IMR-90 (cell line): ENCODE measurements at regions not wholly inside any gene's neighbourhood (a gene's known extent, or its start where the extent isn't known, plus 50 kb on each side); places are given as distances from the start of the nearest gene placed in this dataset.

Experiments used
- ATAC-seq: fragments of 200-7000 bp; cut with Tn5 transposase; 2 replicates; pipeline ENCODE4 v1.9.1; 2020; ENCODE audit warnings: low read depth, mild to moderate bottlenecking, moderate library complexity
- BruUV-seq: library from RNA; stranded (reverse); fragments of 400-500 nt; replicated peaks from 2 replicates; lab custom pipeline; 2021; lab: Mats Ljungman, UMichigan
- CTCF ChIA-PET: fragments of 300-600 bp; formaldehyde crosslinking; extraction: SDS; loops from one replicate; lab custom pipeline; 2021; ENCODE audit warnings: antibody characterized with exemption; lab: Yijun Ruan, JAX
- POLR2A ChIA-PET: fragments of 300-600 bp; sonication (Branson Sonifier 250); formaldehyde crosslinking; loops from one replicate; lab custom pipeline; 2022; ENCODE audit warnings: antibody characterized with exemption; ENCODE audit not compliant: unreplicated experiment; lab: Charles Lee
- DNase-seq: peaks from one replicate; pipeline ENCODE4 v3.0.0; 2013
- H2AFZ ChIP-seq: replicated peaks from 2 replicates; pipeline ENCODE3; 2013; ENCODE audit warnings: low read length, mild to moderate bottlenecking; ENCODE audit not compliant: poor library complexity
- H2AK5ac ChIP-seq: 2 replicates; pipeline ENCODE4 v1.6.1; 2013; ENCODE audit warnings: low read depth, low read length, inconsistent platforms
- H2AK9ac ChIP-seq: replicated peaks from 2 replicates; pipeline ENCODE3; 2013; ENCODE audit warnings: mild to moderate bottlenecking, low read depth, low read length, moderate library complexity; ENCODE audit not compliant: poor library complexity
- H2BK120ac ChIP-seq: 2 replicates; pipeline ENCODE4 v1.6.1; 2013; ENCODE audit warnings: low read depth, low read length, inconsistent platforms
- H2BK15ac ChIP-seq: 3 replicates; pipeline ENCODE4 v1.6.1; 2013; ENCODE audit warnings: low read depth, low read length, inconsistent platforms
- H2BK20ac ChIP-seq: 2 replicates; pipeline ENCODE4 v1.6.1; 2013; ENCODE audit warnings: low read depth, mild to moderate bottlenecking, inconsistent platforms, low read length, moderate library complexity
- H2BK5ac ChIP-seq: 2 replicates; pipeline ENCODE4 v1.6.1; 2013; ENCODE audit warnings: mild to moderate bottlenecking, low read depth, low read length, inconsistent platforms; ENCODE audit not compliant: poor library complexity, severe bottlenecking
- H3K14ac ChIP-seq: replicated peaks from 2 replicates; pipeline ENCODE4 v1.6.1; 2013; ENCODE audit warnings: low read depth, low read length, inconsistent platforms
- H3K18ac ChIP-seq: 2 replicates; pipeline ENCODE4 v1.6.1; 2013; ENCODE audit warnings: low read depth, low read length, control low read depth
- H3K23ac ChIP-seq: 2 replicates; pipeline ENCODE4 v1.6.1; 2013; ENCODE audit warnings: low read depth, low read length, inconsistent platforms
- H3K27ac ChIP-seq: 2 replicates; pipeline ENCODE4 v1.5.1; 2013; ENCODE audit warnings: mild to moderate bottlenecking, control low read depth, low read length; ENCODE audit not compliant: insufficient read depth
- H3K27me3 ChIP-seq: 2 replicates; pipeline ENCODE4 v1.6.1; 2013; ENCODE audit warnings: low read length; ENCODE audit not compliant: control insufficient read depth, insufficient read depth
- H3K36me3 ChIP-seq: 2 replicates; pipeline ENCODE4 v1.6.1; 2013; ENCODE audit warnings: low read length, mixed read lengths; ENCODE audit not compliant: control insufficient read depth, insufficient read depth
- H3K4ac ChIP-seq: 2 replicates; pipeline ENCODE4 v1.6.1; 2013; ENCODE audit warnings: low read depth, low read length, inconsistent platforms
- H3K4me1 ChIP-seq: 2 replicates; pipeline ENCODE4 v1.6.1; 2013; ENCODE audit warnings: low read length, mixed read lengths; ENCODE audit not compliant: control insufficient read depth, insufficient read depth
- H3K4me2 ChIP-seq: 2 replicates; pipeline ENCODE4 v1.6.1; 2013; ENCODE audit warnings: low read depth, mild to moderate bottlenecking, control low read depth, low read length, moderate library complexity
- H3K4me3 ChIP-seq: 2 replicates; pipeline ENCODE4 v1.5.1; 2013; ENCODE audit warnings: low read depth, mild to moderate bottlenecking, control low read depth, low read length, moderate library complexity; ENCODE audit not compliant: insufficient read depth
- H3K56ac ChIP-seq: 2 replicates; pipeline ENCODE4 v1.6.1; 2013; ENCODE audit warnings: low read length, inconsistent platforms; ENCODE audit not compliant: insufficient read depth; ENCODE audit errors: extremely low read depth
- H3K79me1 ChIP-seq, 2 experiments: 2 replicates each; pipeline ENCODE4 v1.6.1; 2013; ENCODE audit warnings: low read length in 2 of 2, inconsistent platforms in 1 of 2, low read depth in 1 of 2
- H3K9ac ChIP-seq: 2 replicates; pipeline ENCODE4 v1.6.1; 2013; ENCODE audit warnings: low read depth, low read length, control low read depth
- H3K9me1 ChIP-seq: 2 replicates; pipeline ENCODE4 v1.6.1; 2013; ENCODE audit warnings: low read length, inconsistent platforms; ENCODE audit not compliant: insufficient read depth
- H3K9me3 ChIP-seq: 2 replicates; pipeline ENCODE4 v1.6.1; 2013; ENCODE audit warnings: low read length; ENCODE audit not compliant: control insufficient read depth, insufficient read depth
- H4K20me1 ChIP-seq: 2 replicates; pipeline ENCODE4 v1.6.1; 2013; ENCODE audit warnings: low read length, inconsistent platforms; ENCODE audit not compliant: insufficient read depth
- H4K5ac ChIP-seq: 2 replicates; pipeline ENCODE4 v1.6.1; 2013; ENCODE audit warnings: mild to moderate bottlenecking, low read depth, low read length, control low read depth
- H4K8ac ChIP-seq, 2 experiments: 2 replicates each; pipeline ENCODE4 v1.6.1; 2013; ENCODE audit warnings: low read depth in 2 of 2, low read length in 2 of 2, control low read depth in 1 of 2, inconsistent platforms in 1 of 2
- H4K91ac ChIP-seq: 2 replicates; pipeline ENCODE4 v1.6.1; 2013; ENCODE audit warnings: low read depth, low read length, inconsistent platforms; ENCODE audit not compliant: insufficient read depth
- BHLHE40 ChIP-seq: fragments of 150-350 bp; IDR thresholded peaks from 2 replicates; pipeline ENCODE4 v1.6.1; 2016; ENCODE audit warnings: mild to moderate bottlenecking, low read depth, low read length
- CEBPB ChIP-seq: IDR thresholded peaks from 2 replicates; pipeline ENCODE4 v1.6.1; 2012; ENCODE audit warnings: low read depth, low read length, improper control_type of control experiment
- CHD1 ChIP-seq: IDR thresholded peaks from 2 replicates; pipeline ENCODE4 v1.6.1; 2012; ENCODE audit warnings: low read depth, low read length, improper control_type of control experiment
- FOS ChIP-seq: fragments of 150-350 bp; IDR thresholded peaks from 2 replicates; pipeline ENCODE4 v1.6.1; 2016; ENCODE audit warnings: low read depth, low read length
- MAFK ChIP-seq: IDR thresholded peaks from 2 replicates; pipeline ENCODE4 v1.6.1; 2012; ENCODE audit warnings: low read depth, low read length, improper control_type of control experiment
- MAZ ChIP-seq: IDR thresholded peaks from 2 replicates; pipeline ENCODE4 v1.6.1; 2012; ENCODE audit warnings: low read depth, mild to moderate bottlenecking, low read length, improper control_type of control experiment, moderate library complexity, borderline replicate concordance
- MXI1 ChIP-seq: IDR thresholded peaks from 2 replicates; pipeline ENCODE4 v1.6.1; 2012; ENCODE audit warnings: low read depth, mild to moderate bottlenecking, low read length, moderate library complexity, borderline replicate concordance
- NFE2L2 ChIP-seq: fragments of 150-350 bp; IDR thresholded peaks from 2 replicates; pipeline ENCODE4 v1.6.1; 2016; ENCODE audit warnings: low read depth, mild to moderate bottlenecking, low read length
- POLR2A ChIP-seq: IDR thresholded peaks from 2 replicates; pipeline ENCODE4 v1.6.1; 2012; ENCODE audit warnings: mild to moderate bottlenecking, low read depth, low read length
- RAD21 ChIP-seq: IDR thresholded peaks from 2 replicates; pipeline ENCODE4 v1.6.1; 2012; ENCODE audit warnings: low read length, improper control_type of control experiment
- RCOR1 ChIP-seq: IDR thresholded peaks from 2 replicates; pipeline ENCODE4 v1.6.1; 2012; ENCODE audit warnings: mild to moderate bottlenecking, low read length, improper control_type of control experiment; ENCODE audit not compliant: insufficient replicate concordance
- RFX5 ChIP-seq: IDR thresholded peaks from 2 replicates; pipeline ENCODE4 v1.8.0; 2012; ENCODE audit warnings: low read depth, mild to moderate bottlenecking, low read length, moderate library complexity
- SMC3 ChIP-seq: fragments of 150-350 bp; IDR thresholded peaks from 2 replicates; pipeline ENCODE4 v1.6.1; 2016; ENCODE audit warnings: low read depth, mild to moderate bottlenecking, antibody characterized with exemption, low read length, moderate library complexity
- WGBS, 2 experiments: methylation state at CpG; one replicate each; pipeline versions ENCODE4 v1.1.5 to v1.1.7; 2013; ENCODE audit warnings: missing lambda C conversion rate in 2 of 2; ENCODE audit not compliant: insufficient read length in 1 of 2; ENCODE audit errors: extremely low coverage in 2 of 2; 5-methylcytosine and 5-hydroxymethylcytosine counted together
- dilution Hi-C: fragments of 300-500 bp; cut with HindIII; formaldehyde crosslinking; loops from one replicate; pipeline ENCODE4 v1.14.3; 2018; ENCODE audit warnings: low sequenced_read_pairs; ENCODE audit not compliant: unreplicated experiment
- in situ Hi-C: fragments of 300-500 bp; cut with MboI; formaldehyde crosslinking; loops from 3 replicates; pipeline ENCODE4 v1.14.3; 2019; ENCODE audit warnings: low sequenced_read_pairs, inconsistent platforms, mixed read lengths
- intact Hi-C: fragments of 100-400 bp; cut with micrococcal nuclease; formaldehyde crosslinking; loops from 2 replicates; pipeline ENCODE4 v1.10.0; 2022
- TF ChIP-seq, protein P1 (sequence below): fragments of 150-350 bp; IDR thresholded peaks from 2 replicates; pipeline ENCODE4 v1.6.1; 2016; ENCODE audit warnings: low read depth, mild to moderate bottlenecking, low read length, moderate library complexity, borderline replicate concordance
- TF ChIP-seq, protein P2 (sequence below): conservative IDR thresholded peaks from 2 replicates; pipeline ENCODE4 v1.5.1; 2012; ENCODE audit warnings: mild to moderate bottlenecking, low read depth, low read length, improper control_type of control experiment
- TF ChIP-seq, protein P3 (sequence below): fragments of 150-350 bp; IDR thresholded peaks from 2 replicates; pipeline ENCODE4 v1.6.1; 2017; ENCODE audit warnings: mild to moderate bottlenecking, antibody characterized with exemption, low read length, low read depth

DNA sequence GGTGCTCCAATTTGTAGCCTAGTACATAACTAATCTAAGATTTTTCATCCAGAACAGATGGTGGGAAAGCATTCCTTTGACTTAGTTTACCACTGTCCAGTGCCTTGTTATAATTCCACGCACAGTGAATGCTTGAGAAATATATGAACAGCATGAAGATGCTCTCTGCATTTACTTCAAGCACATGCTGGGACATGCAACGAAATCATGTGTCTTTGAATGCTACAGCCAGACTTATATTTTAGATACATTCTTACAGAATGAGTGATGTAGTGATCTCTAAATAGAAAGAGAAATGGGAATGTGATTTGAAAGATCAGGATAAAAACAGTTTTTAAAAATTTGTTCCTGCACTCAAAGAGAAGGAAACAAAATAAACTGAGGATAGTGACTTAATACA, 398.3 kb downstream of the FBXO15 start:
- DNase-seq (no peak), ATAC-seq (no peak)
- Histone ChIP-seq H3K36me3 (no peaks in the 10 kb centered on the region), H2BK20ac (no peak overlapping the region), H3K4me1 (peaks cover 5% of the 10 kb centered on the region; the same call in 1 of the 2 replicates), H3K4ac (no peak overlapping the region), H3K14ac (no peak overlapping the region), H3K27me3 (no peaks in the 10 kb centered on the region), H3K9me1 (peaks cover 7% of the 10 kb centered on the region; the same call in 1 of the 2 replicates), H2AFZ (no peak overlapping the region), H2BK15ac (no peak overlapping the region), H2AK9ac (no peak overlapping the region), H4K91ac (no peak overlapping the region), H2BK5ac (no peak overlapping the region), H4K5ac (no peak overlapping the region), H3K9ac (no peak overlapping the region), H3K18ac (no peak overlapping the region), H4K20me1 (no peaks in the 10 kb centered on the region), H3K27ac (no peak overlapping the region), H3K79me1 (no peaks in the 10 kb centered on the region), H3K4me2 (no peak overlapping the region), H2AK5ac (no peak overlapping the region; the same call in 1 of the 2 replicates), H2BK120ac (no peak overlapping the region), H4K8ac (no peak overlapping the region), H3K9me3 (no peaks in the 10 kb centered on the region), H3K23ac (0 out of 2 replicates have a peak overlapping the region, but pooled peaks have one; percentile 65), H3K4me3 (no peak overlapping the region), H3K56ac (no peak overlapping the region)
- BruUV-seq: no TSS peak
- POLR2A ChIA-PET: no interaction called here
- in situ Hi-C loops (no loop called here), intact Hi-C loops (no loop called here), dilution Hi-C loops (no loop called here)
- WGBS, 2 experiments: no CpG with 5 or more reads among the region's 2 CpGs
- CTCF ChIA-PET: no interaction called here
- TF ChIP-seq CEBPB: no peak
- no peak for TF ChIP-seq POLR2A
- TF ChIP-seq MXI1: no peak
- TF ChIP-seq RFX5: no peak
- TF ChIP-seq, protein P1, sequence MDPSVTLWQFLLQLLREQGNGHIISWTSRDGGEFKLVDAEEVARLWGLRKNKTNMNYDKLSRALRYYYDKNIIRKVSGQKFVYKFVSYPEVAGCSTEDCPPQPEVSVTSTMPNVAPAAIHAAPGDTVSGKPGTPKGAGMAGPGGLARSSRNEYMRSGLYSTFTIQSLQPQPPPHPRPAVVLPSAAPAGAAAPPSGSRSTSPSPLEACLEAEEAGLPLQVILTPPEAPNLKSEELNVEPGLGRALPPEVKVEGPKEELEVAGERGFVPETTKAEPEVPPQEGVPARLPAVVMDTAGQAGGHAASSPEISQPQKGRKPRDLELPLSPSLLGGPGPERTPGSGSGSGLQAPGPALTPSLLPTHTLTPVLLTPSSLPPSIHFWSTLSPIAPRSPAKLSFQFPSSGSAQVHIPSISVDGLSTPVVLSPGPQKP: no peak
- no peak for TF ChIP-seq MAZ
- no peak for TF ChIP-seq MAFK
- no peak for TF ChIP-seq FOS
- no peak for TF ChIP-seq RAD21
- TF ChIP-seq RCOR1: no peak
- no peak for TF ChIP-seq BHLHE40
- TF ChIP-seq, protein P2, sequence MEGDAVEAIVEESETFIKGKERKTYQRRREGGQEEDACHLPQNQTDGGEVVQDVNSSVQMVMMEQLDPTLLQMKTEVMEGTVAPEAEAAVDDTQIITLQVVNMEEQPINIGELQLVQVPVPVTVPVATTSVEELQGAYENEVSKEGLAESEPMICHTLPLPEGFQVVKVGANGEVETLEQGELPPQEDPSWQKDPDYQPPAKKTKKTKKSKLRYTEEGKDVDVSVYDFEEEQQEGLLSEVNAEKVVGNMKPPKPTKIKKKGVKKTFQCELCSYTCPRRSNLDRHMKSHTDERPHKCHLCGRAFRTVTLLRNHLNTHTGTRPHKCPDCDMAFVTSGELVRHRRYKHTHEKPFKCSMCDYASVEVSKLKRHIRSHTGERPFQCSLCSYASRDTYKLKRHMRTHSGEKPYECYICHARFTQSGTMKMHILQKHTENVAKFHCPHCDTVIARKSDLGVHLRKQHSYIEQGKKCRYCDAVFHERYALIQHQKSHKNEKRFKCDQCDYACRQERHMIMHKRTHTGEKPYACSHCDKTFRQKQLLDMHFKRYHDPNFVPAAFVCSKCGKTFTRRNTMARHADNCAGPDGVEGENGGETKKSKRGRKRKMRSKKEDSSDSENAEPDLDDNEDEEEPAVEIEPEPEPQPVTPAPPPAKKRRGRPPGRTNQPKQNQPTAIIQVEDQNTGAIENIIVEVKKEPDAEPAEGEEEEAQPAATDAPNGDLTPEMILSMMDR: no peak
- TF ChIP-seq, protein P3, sequence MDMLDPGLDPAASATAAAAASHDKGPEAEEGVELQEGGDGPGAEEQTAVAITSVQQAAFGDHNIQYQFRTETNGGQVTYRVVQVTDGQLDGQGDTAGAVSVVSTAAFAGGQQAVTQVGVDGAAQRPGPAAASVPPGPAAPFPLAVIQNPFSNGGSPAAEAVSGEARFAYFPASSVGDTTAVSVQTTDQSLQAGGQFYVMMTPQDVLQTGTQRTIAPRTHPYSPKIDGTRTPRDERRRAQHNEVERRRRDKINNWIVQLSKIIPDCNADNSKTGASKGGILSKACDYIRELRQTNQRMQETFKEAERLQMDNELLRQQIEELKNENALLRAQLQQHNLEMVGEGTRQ: no peak
- TF ChIP-seq NFE2L2: no peak
- no peak for TF ChIP-seq CHD1
- no peak for TF ChIP-seq SMC3
